ENCODE measurements at regions not wholly inside any gene's neighbourhood (a gene's known extent, or its start where the extent isn't known, plus 50 kb on each side); places are given as distances from the start of the nearest gene placed in this dataset.
"Not testable (repeated sequence)": the region's sequence is repeated elsewhere in the genome, so short reads cannot be mapped to it uniquely, and the experiment has no call there.

- peaks cover 5% of the 10 kb centered on the region; the same call in 1 of the 2 replicates for H3K4me1 ChIP-seq (ENCODE audit: insufficient read depth, low read length)
- H3K36me3 ChIP-seq (ENCODE audit: insufficient read depth, low read length): no peaks in the 10 kb centered on the region
- no peaks in the 10 kb centered on the region for H3K9me3 ChIP-seq (ENCODE audit: control insufficient read depth, insufficient read depth, low read length)
- no peak overlapping the region for H3K9ac ChIP-seq (ENCODE audit: low read depth, low read length)
These were observed 120.5 kb downstream of the PHETA1 start for GRCh38 chr12:111248236-111249017.

GRCh38 chr12:111247083-111247783 is 121.7 kb downstream of the PHETA1 start:
- Histone ChIP-seq H3K9ac (ENCODE audit: low read depth, low read length) (no peak overlapping the region), H3K4me1 (ENCODE audit: insufficient read depth, low read length) (peaks cover 5% of the 10 kb centered on the region; the same call in 1 of the 2 replicates), H3K36me3 (ENCODE audit: insufficient read depth, low read length) (no peaks in the 10 kb centered on the region), H3K9me3 (ENCODE audit: control insufficient read depth, insufficient read depth, low read length) (no peaks in the 10 kb centered on the region)

- H3K9ac ChIP-seq (ENCODE audit: low read depth, low read length): no peak overlapping the region
- H3K36me3 ChIP-seq (ENCODE audit: insufficient read depth, low read length): no peaks in the 10 kb centered on the region
- H3K4me1 ChIP-seq (ENCODE audit: insufficient read depth, low read length): peaks cover 5% of the 10 kb centered on the region; the same call in 1 of the 2 replicates
- H3K9me3 ChIP-seq (ENCODE audit: control insufficient read depth, insufficient read depth, low read length): no peaks in the 10 kb centered on the region
These were observed 122.4 kb downstream of the PHETA1 start for GRCh38 chr12:111246477-111247011.

- Histone ChIP-seq H3K9me3 (ENCODE audit: control insufficient read depth, insufficient read depth, low read length) (no peaks in the 10 kb centered on the region), H3K4me1 (ENCODE audit: insufficient read depth, low read length) (peaks cover 5% of the 10 kb centered on the region; the same call in 1 of the 2 replicates), H3K36me3 (ENCODE audit: insufficient read depth, low read length) (no peaks in the 10 kb centered on the region), H3K9ac (ENCODE audit: low read depth, low read length) (no peak overlapping the region)
These were observed 123.0 kb downstream of the PHETA1 start for GRCh38 chr12:111245701-111246476.

GRCh38 chr12:111244673-111245072 is 124.2 kb downstream of the PHETA1 start:
- H3K36me3 ChIP-seq (ENCODE audit: insufficient read depth, low read length): no peaks in the 10 kb centered on the region
- no peak overlapping the region for H3K9ac ChIP-seq (ENCODE audit: low read depth, low read length)
- H3K4me1 ChIP-seq (ENCODE audit: insufficient read depth, low read length): peaks cover 5% of the 10 kb centered on the region; the same call in 1 of the 2 replicates
- no peaks in the 10 kb centered on the region for H3K9me3 ChIP-seq (ENCODE audit: control insufficient read depth, insufficient read depth, low read length)

GRCh38 chr12:111242817-111243216 is 126.1 kb downstream of the PHETA1 start:
- not testable (repeated sequence) for H3K36me3 ChIP-seq (ENCODE audit: insufficient read depth, low read length); H3K4me1 ChIP-seq (ENCODE audit: insufficient read depth, low read length); H3K9me3 ChIP-seq (ENCODE audit: control insufficient read depth, insufficient read depth, low read length); H3K9ac ChIP-seq (ENCODE audit: low read depth, low read length)

GRCh38 chr12:111242184-111242583 is 126.7 kb downstream of the PHETA1 start:
- H3K4me1 ChIP-seq (ENCODE audit: insufficient read depth, low read length): no peaks in the 10 kb centered on the region
- H3K9me3 ChIP-seq (ENCODE audit: control insufficient read depth, insufficient read depth, low read length): no peaks in the 10 kb centered on the region
- no peak overlapping the region for H3K9ac ChIP-seq (ENCODE audit: low read depth, low read length)
- no peaks in the 10 kb centered on the region for H3K36me3 ChIP-seq (ENCODE audit: insufficient read depth, low read length)

- Histone ChIP-seq H3K36me3 (ENCODE audit: insufficient read depth, low read length) (no peaks in the 10 kb centered on the region), H3K4me1 (ENCODE audit: insufficient read depth, low read length) (no peaks in the 10 kb centered on the region), H3K9ac (ENCODE audit: low read depth, low read length) (no peak overlapping the region), H3K9me3 (ENCODE audit: control insufficient read depth, insufficient read depth, low read length) (no peaks in the 10 kb centered on the region)
These were observed 128.5 kb downstream of the PHETA1 start for GRCh38 chr12:111240374-111240773.

- Histone ChIP-seq H3K9me3 (ENCODE audit: control insufficient read depth, insufficient read depth, low read length) (no peaks in the 10 kb centered on the region), H3K9ac (ENCODE audit: low read depth, low read length) (no peak overlapping the region), H3K4me1 (ENCODE audit: insufficient read depth, low read length) (no peaks in the 10 kb centered on the region), H3K36me3 (ENCODE audit: insufficient read depth, low read length) (no peaks in the 10 kb centered on the region)
These were observed 129.7 kb downstream of the PHETA1 start for GRCh38 chr12:111239235-111239634.

GRCh38 chr12:111238075-111238734 is 130.7 kb downstream of the PHETA1 start:
- no peaks in the 10 kb centered on the region for H3K9me3 ChIP-seq (ENCODE audit: control insufficient read depth, insufficient read depth, low read length)
- no peaks in the 10 kb centered on the region for H3K4me1 ChIP-seq (ENCODE audit: insufficient read depth, low read length)
- H3K36me3 ChIP-seq (ENCODE audit: insufficient read depth, low read length): no peaks in the 10 kb centered on the region
- no peak overlapping the region for H3K9ac ChIP-seq (ENCODE audit: low read depth, low read length)

- H3K9ac ChIP-seq (ENCODE audit: low read depth, low read length); H3K36me3 ChIP-seq (ENCODE audit: insufficient read depth, low read length); H3K4me1 ChIP-seq (ENCODE audit: insufficient read depth, low read length); H3K9me3 ChIP-seq (ENCODE audit: control insufficient read depth, insufficient read depth, low read length): not testable (repeated sequence)
These were observed 134.4 kb downstream of the PHETA1 start for GRCh38 chr12:111234491-111234890.

- H3K9ac ChIP-seq (ENCODE audit: low read depth, low read length): no peak overlapping the region
- no peaks in the 10 kb centered on the region for H3K9me3 ChIP-seq (ENCODE audit: control insufficient read depth, insufficient read depth, low read length)
- H3K36me3 ChIP-seq (ENCODE audit: insufficient read depth, low read length): no peaks in the 10 kb centered on the region
- 0 out of 2 replicates have a peak, but pooled peaks cover 3% of the 10 kb centered on the region for H3K4me1 ChIP-seq (ENCODE audit: insufficient read depth, low read length)
These were observed 135.1 kb downstream of the PHETA1 start for GRCh38 chr12:111233786-111234185.

- Histone ChIP-seq H3K4me1 (ENCODE audit: insufficient read depth, low read length) (0 out of 2 replicates have a peak, but pooled peaks cover 3% of the 10 kb centered on the region), H3K9ac (ENCODE audit: low read depth, low read length) (no peak overlapping the region), H3K9me3 (ENCODE audit: control insufficient read depth, insufficient read depth, low read length) (no peaks in the 10 kb centered on the region), H3K36me3 (ENCODE audit: insufficient read depth, low read length) (no peaks in the 10 kb centered on the region)
These were observed 138.2 kb downstream of the PHETA1 start for GRCh38 chr12:111230649-111231048.

Measured in ES-I3 (cell line).